ENCODE measurements at regions not wholly inside any gene's neighbourhood (a gene's known extent, or its start where the extent isn't known, plus 50 kb on each side); places are given as distances from the start of the nearest gene placed in this dataset.

DNA sequence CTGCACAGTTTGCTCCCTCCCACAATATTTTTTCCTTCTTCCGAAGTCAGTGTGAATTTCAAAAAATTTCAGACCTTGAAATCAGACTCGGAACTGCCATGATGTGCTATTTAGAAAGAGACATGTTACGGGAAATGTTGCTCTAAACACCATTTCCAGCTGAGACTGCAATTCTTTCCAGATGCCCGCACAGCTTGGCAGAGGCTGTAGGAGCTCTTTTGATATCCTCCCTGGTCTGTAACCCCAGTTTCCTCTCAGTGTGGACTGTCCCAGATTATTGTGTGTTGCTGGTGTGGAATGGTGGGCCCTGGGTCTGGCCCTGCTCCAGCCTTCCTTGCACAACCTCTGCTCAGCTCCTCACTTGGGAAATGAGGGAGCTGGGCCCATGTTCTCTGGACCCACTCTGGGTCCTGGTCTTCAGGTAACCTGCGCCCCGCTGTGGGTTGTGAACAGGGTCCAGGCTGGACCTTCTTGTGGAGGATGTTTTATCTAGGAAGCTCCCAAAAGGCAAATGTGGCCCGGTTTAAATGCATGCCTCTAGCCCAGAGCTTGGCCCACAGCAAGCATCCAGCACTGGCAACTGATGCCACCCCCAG is 172.8 kb upstream of the CXCL12 start:
- no peak overlapping the region for H3K4me3 Mint-ChIP-seq (ENCODE audit: unreplicated experiment)
- no peak for DNase-seq (ENCODE audit: unreplicated experiment)
- H3K27ac Mint-ChIP-seq (ENCODE audit: low read depth, unreplicated experiment) = no peak overlapping the region
- H3K9me3 Mint-ChIP-seq (ENCODE audit: unreplicated experiment) = no peaks in the 10 kb centered on the region
- TF ChIP-seq CTCF (IDR thresholded peaks at IDR 0.05; ENCODE audit: unreplicated experiment) = no peak
- no TSS peak for BruUV-seq (replicated peaks)
- CTCF ChIA-PET = no interaction called here
- POLR2A ChIA-PET = no interaction called here
- peaks cover 16% of the 10 kb centered on the region for H3K27me3 Mint-ChIP-seq (ENCODE audit: insufficient read depth, unreplicated experiment)
- no peaks in the 10 kb centered on the region for H3K36me3 Mint-ChIP-seq (ENCODE audit: insufficient read depth, unreplicated experiment)
- H3K4me1 Mint-ChIP-seq (ENCODE audit: insufficient read depth, unreplicated experiment) = no peaks in the 10 kb centered on the region
- intact Hi-C loops (cut with micrococcal nuclease) = no loop called here

GRCh38 chr10:44558521-44558920 is 173.6 kb upstream of the CXCL12 start:
- Mint-ChIP-seq H3K36me3 (ENCODE audit: insufficient read depth, unreplicated experiment) (no peaks in the 10 kb centered on the region), H3K27ac (ENCODE audit: low read depth, unreplicated experiment) (no peak overlapping the region), H3K9me3 (ENCODE audit: unreplicated experiment) (no peaks in the 10 kb centered on the region), H3K4me3 (ENCODE audit: unreplicated experiment) (no peak overlapping the region), H3K27me3 (ENCODE audit: insufficient read depth, unreplicated experiment) (peaks cover 16% of the 10 kb centered on the region), H3K4me1 (ENCODE audit: insufficient read depth, unreplicated experiment) (no peaks in the 10 kb centered on the region)
- no peak for TF ChIP-seq CTCF (IDR thresholded peaks at IDR 0.05; ENCODE audit: unreplicated experiment)
- ChIA-PET POLR2A (no interaction called here), CTCF (no interaction called here)
- no TSS peak for BruUV-seq (replicated peaks)
- DNase-seq (ENCODE audit: unreplicated experiment) = no peak
- intact Hi-C loops (cut with micrococcal nuclease) = no loop called here

- Mint-ChIP-seq H3K9me3 (ENCODE audit: unreplicated experiment) (no peaks in the 10 kb centered on the region), H3K4me3 (ENCODE audit: unreplicated experiment) (no peak overlapping the region), H3K36me3 (ENCODE audit: insufficient read depth, unreplicated experiment) (no peaks in the 10 kb centered on the region), H3K27ac (ENCODE audit: low read depth, unreplicated experiment) (no peak overlapping the region), H3K27me3 (ENCODE audit: insufficient read depth, unreplicated experiment) (peaks cover 16% of the 10 kb centered on the region), H3K4me1 (ENCODE audit: insufficient read depth, unreplicated experiment) (peaks cover 5% of the 10 kb centered on the region)
- intact Hi-C loops (cut with micrococcal nuclease) = no loop called here
- TF ChIP-seq CTCF (IDR thresholded peaks at IDR 0.05; ENCODE audit: unreplicated experiment) = no peak
- ChIA-PET CTCF (no interaction called here), POLR2A (no interaction called here)
- no peak for DNase-seq (ENCODE audit: unreplicated experiment)
- BruUV-seq (replicated peaks) = no TSS peak
Observed at GRCh38 chr10:44564361-44564760, 179.5 kb upstream of the CXCL12 start.

DNA sequence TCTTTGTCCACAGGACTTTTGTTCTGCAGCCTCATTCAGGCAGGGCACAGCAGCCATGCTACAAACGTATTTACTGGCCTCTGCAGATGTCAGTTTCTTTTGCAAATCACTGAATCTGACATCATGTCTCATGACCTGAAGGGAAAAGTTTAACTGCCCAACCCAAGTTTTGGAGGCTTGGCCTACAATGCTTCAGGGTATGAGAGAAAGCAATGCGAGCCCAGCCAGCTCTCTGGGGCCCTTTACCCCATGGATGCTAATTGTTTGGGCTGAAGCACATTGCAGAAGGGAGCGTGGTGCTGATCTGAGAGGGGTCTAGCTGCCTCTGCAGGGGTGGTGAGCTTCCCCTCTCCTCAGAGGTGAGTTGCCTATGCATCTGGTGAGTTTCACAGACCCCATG is 179.9 kb upstream of the CXCL12 start:
- peaks cover 16% of the 10 kb centered on the region for H3K27me3 Mint-ChIP-seq (ENCODE audit: insufficient read depth, unreplicated experiment)
- no peak for TF ChIP-seq CTCF (IDR thresholded peaks at IDR 0.05; ENCODE audit: unreplicated experiment)
- DNase-seq (ENCODE audit: unreplicated experiment) = no peak
- no peak overlapping the region for H3K4me3 Mint-ChIP-seq (ENCODE audit: unreplicated experiment)
- H3K36me3 Mint-ChIP-seq (ENCODE audit: insufficient read depth, unreplicated experiment) = no peaks in the 10 kb centered on the region
- H3K4me1 Mint-ChIP-seq (ENCODE audit: insufficient read depth, unreplicated experiment) = peaks cover 10% of the 10 kb centered on the region
- no TSS peak for BruUV-seq (replicated peaks)
- H3K27ac Mint-ChIP-seq (ENCODE audit: low read depth, unreplicated experiment) = no peak overlapping the region
- ChIA-PET POLR2A (no interaction called here), CTCF (no interaction called here)
- intact Hi-C loops (cut with micrococcal nuclease) = no loop called here
- H3K9me3 Mint-ChIP-seq (ENCODE audit: unreplicated experiment) = no peaks in the 10 kb centered on the region

All from MCF 10A (cell line).